ENCODE measurements at regions not wholly inside any gene's neighbourhood (a gene's known extent, or its start where the extent isn't known, plus 50 kb on each side); places are given as distances from the start of the nearest gene placed in this dataset.
"Not testable (repeated sequence)": the region's sequence is repeated elsewhere in the genome, so short reads cannot be mapped to it uniquely, and the experiment has no call there.

DNA sequence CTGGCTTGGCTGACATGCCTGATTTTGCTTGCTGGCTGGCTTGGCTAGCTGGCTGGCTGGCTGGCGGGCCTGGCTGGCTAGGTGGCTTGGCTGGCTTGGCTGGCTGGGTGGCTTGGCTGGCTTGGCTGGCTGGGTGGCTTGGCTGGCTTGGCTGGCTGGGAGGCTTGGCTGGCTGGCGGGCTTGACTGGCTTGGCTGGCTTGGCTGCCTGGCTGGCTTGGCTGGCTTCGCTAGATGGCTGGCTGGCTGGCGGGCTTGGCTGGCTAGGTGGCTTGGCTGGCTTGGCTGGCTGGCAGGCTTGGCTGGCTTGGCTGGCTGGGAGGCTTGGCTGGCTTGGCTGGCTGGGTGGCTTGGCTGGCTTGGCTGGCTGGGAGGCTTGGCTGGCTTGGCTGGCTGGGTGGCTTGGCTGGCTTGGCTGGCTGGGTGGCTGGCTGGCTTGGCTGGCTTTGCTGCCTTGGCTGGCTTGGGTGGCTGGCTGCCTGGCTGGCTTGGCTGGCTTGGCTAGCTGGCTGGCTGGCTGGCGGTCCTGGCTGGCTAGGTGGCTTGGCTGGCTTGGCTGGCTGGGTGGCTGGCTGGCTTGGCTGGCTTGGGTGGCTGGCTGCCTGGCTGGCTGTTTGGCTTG is 2827.0 kb downstream of the RPIA start:
- TF ChIP-seq, protein P1, sequence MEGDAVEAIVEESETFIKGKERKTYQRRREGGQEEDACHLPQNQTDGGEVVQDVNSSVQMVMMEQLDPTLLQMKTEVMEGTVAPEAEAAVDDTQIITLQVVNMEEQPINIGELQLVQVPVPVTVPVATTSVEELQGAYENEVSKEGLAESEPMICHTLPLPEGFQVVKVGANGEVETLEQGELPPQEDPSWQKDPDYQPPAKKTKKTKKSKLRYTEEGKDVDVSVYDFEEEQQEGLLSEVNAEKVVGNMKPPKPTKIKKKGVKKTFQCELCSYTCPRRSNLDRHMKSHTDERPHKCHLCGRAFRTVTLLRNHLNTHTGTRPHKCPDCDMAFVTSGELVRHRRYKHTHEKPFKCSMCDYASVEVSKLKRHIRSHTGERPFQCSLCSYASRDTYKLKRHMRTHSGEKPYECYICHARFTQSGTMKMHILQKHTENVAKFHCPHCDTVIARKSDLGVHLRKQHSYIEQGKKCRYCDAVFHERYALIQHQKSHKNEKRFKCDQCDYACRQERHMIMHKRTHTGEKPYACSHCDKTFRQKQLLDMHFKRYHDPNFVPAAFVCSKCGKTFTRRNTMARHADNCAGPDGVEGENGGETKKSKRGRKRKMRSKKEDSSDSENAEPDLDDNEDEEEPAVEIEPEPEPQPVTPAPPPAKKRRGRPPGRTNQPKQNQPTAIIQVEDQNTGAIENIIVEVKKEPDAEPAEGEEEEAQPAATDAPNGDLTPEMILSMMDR (optimal IDR thresholded peaks at IDR 0.05 in 1 of 3, IDR thresholded peaks at IDR 0.05 in 1 of 3, conservative IDR thresholded peaks at IDR 0.05 in 1 of 3; ENCODE audit: extremely low read depth in 1 of 3, insufficient read depth in 2 of 3, low read length in 3 of 3): not testable (repeated sequence)
- TF ChIP-seq EZH2 (IDR thresholded peaks at IDR 0.05; ENCODE audit: low read length): not testable (repeated sequence)
